GM21360 (cell line): ENCODE measurements at regions not wholly inside any gene's neighbourhood (a gene's known extent, or its start where the extent isn't known, plus 50 kb on each side); places are given as distances from the start of the nearest gene placed in this dataset.

Experiments used
- ATAC-seq: cut with Tn5 transposase; IDR thresholded peaks from one replicate; pipeline ENCODE4 v1.9.1; 2021; ENCODE audit warnings: mild to moderate bottlenecking, moderate library complexity; ENCODE audit not compliant: unreplicated experiment

GRCh38 chr11:127281534-127281933, 281.0 kb upstream of the KIRREL3 start:
- no peak for ATAC-seq

- no peak for ATAC-seq
Observed at GRCh38 chr11:127275774-127276173, 275.2 kb upstream of the KIRREL3 start.

- ATAC-seq, result no peak
Observed at GRCh38 chr11:127274328-127274676, 273.7 kb upstream of the KIRREL3 start.

- ATAC-seq, result no peak
Observed at GRCh38 chr11:127273593-127274327, 273.2 kb upstream of the KIRREL3 start.

GRCh38 chr11:127270851-127271250, 270.3 kb upstream of the KIRREL3 start:
- ATAC-seq, result no peak

- no peak for ATAC-seq
Observed at GRCh38 chr11:127269911-127270310, 269.3 kb upstream of the KIRREL3 start.

- ATAC-seq, result no peak
Observed at GRCh38 chr11:127268932-127269331, 268.4 kb upstream of the KIRREL3 start.

- no peak for ATAC-seq
Observed at GRCh38 chr11:127268521-127268920, 268.0 kb upstream of the KIRREL3 start.

- ATAC-seq, result no peak
Observed at GRCh38 chr11:127259102-127259501, 258.5 kb upstream of the KIRREL3 start.

- no peak for ATAC-seq
Observed at GRCh38 chr11:127255209-127255608, 254.6 kb upstream of the KIRREL3 start.

- no peak for ATAC-seq
Observed at GRCh38 chr11:127252321-127252720, 251.8 kb upstream of the KIRREL3 start.

GRCh38 chr11:127249576-127249975, 249.0 kb upstream of the KIRREL3 start:
- ATAC-seq, result no peak

- ATAC-seq, result no peak
Observed at GRCh38 chr11:127248476-127248875, 247.9 kb upstream of the KIRREL3 start.

- no peak for ATAC-seq
Observed at GRCh38 chr11:127247261-127247851, 246.8 kb upstream of the KIRREL3 start.

GRCh38 chr11:127242676-127243075, 242.1 kb upstream of the KIRREL3 start:
- ATAC-seq, result no peak

GRCh38 chr11:127238321-127238720, 237.8 kb upstream of the KIRREL3 start:
- ATAC-seq, result no peak

GRCh38 chr11:127236776-127237175, 236.2 kb upstream of the KIRREL3 start:
- ATAC-seq, result no peak

- no peak for ATAC-seq
Observed at GRCh38 chr11:127233998-127234397, 233.4 kb upstream of the KIRREL3 start.

GRCh38 chr11:127230392-127230791, 229.8 kb upstream of the KIRREL3 start:
- no peak for ATAC-seq

GRCh38 chr11:127226949-127227348, 226.4 kb upstream of the KIRREL3 start:
- ATAC-seq, result no peak

- ATAC-seq, result no peak
Observed at GRCh38 chr11:127226380-127226779, 225.8 kb upstream of the KIRREL3 start.

- ATAC-seq, result no peak
Observed at GRCh38 chr11:127225619-127226018, 225.0 kb upstream of the KIRREL3 start.

GRCh38 chr11:127224276-127224675, 223.7 kb upstream of the KIRREL3 start:
- ATAC-seq, result no peak
